HEK293T (cell line): ENCODE measurements at regions not wholly inside any gene's neighbourhood (a gene's known extent, or its start where the extent isn't known, plus 50 kb on each side); places are given as distances from the start of the nearest gene placed in this dataset.

Experiments used
- BHLHE40 ChIP-seq: fragments of 450-650 bp; IDR thresholded peaks from 2 replicates; pipeline ENCODE4 v1.6.1; 2016; ENCODE audit warnings: mild to moderate bottlenecking, moderate library complexity, borderline replicate concordance
- CTBP1 ChIP-seq: fragments of 450-650 bp; IDR thresholded peaks from 2 replicates; pipeline ENCODE4 v1.6.1; 2016; ENCODE audit warnings: borderline replicate concordance
- ELF4 ChIP-seq: fragments of 450-650 bp; IDR thresholded peaks from 2 replicates; pipeline ENCODE4 v1.6.1; 2017; ENCODE audit warnings: antibody characterized with exemption
- HDGF ChIP-seq: fragments of 450-650 bp; IDR thresholded peaks from 2 replicates; pipeline ENCODE4 v1.6.1; 2017; ENCODE audit warnings: antibody characterized with exemption, borderline replicate concordance
- NFRKB ChIP-seq: fragments of 450-650 bp; IDR thresholded peaks from 2 replicates; pipeline ENCODE4 v1.6.1; 2016; ENCODE audit warnings: mild to moderate bottlenecking, moderate library complexity
- PKNOX1 ChIP-seq: fragments of 450-650 bp; IDR thresholded peaks from 2 replicates; pipeline ENCODE4 v1.6.1; 2016
- SP1 ChIP-seq: fragments of 450-650 bp; IDR thresholded peaks from 2 replicates; pipeline ENCODE4 v1.6.1; 2017
- ZNF384 ChIP-seq: fragments of 450-650 bp; IDR thresholded peaks from 2 replicates; pipeline ENCODE4 v1.6.1; 2016

- TF ChIP-seq NFRKB (no peak), BHLHE40 (no peak), ZNF384 (no peak), CTBP1 (no peak), SP1 (no peak), ELF4 (no peak), PKNOX1 (no peak), HDGF (no peak)
Measured at GRCh38 chr5:163748934-163749333, 243.5 kb downstream of the MAT2B start.
